Liver (tissue), 8 donors: ENCODE measurements at regions not wholly inside any gene's neighbourhood (a gene's known extent, or its start where the extent isn't known, plus 50 kb on each side); places are given as distances from the start of the nearest gene placed in this dataset.

Source experiments
- DNase-seq: peaks from one replicate; pipeline ENCODE4 v3.0.0-alpha.2; 2017; ENCODE audit warnings: low spot score
- H3K27ac ChIP-seq, 2 donors: one replicate each; pipeline ENCODE4 v1.7.0; 2013; ENCODE audit warnings: inconsistent platforms in 2 of 2, low read length in 2 of 2, control low read depth in 1 of 2, low read depth in 1 of 2, mild to moderate bottlenecking in 1 of 2
- H3K27me3 ChIP-seq, 4 donors: one replicate each; pipeline versions ENCODE4 v1.6.1 to v1.7.0; 2013; ENCODE audit warnings: low read length in 3 of 4, inconsistent platforms in 1 of 4, mild to moderate bottlenecking in 1 of 4, moderate library complexity in 1 of 4; ENCODE audit not compliant: control insufficient read depth in 4 of 4, insufficient read depth in 4 of 4
- H3K36me3 ChIP-seq, 4 donors: one replicate each; pipeline versions ENCODE4 v1.6.1 to v1.7.0; 2013; ENCODE audit warnings: low read length in 3 of 4, mild to moderate bottlenecking in 3 of 4, low read depth in 1 of 4, moderate library complexity in 1 of 4; ENCODE audit not compliant: control insufficient read depth in 4 of 4, insufficient read depth in 3 of 4
- H3K4me1 ChIP-seq, 4 donors: one replicate each; pipeline versions ENCODE4 v1.6.1 to v1.7.0; 2013; ENCODE audit warnings: low read length in 3 of 4, mild to moderate bottlenecking in 3 of 4, moderate library complexity in 1 of 4; ENCODE audit not compliant: control insufficient read depth in 4 of 4, insufficient read depth in 4 of 4
- H3K4me3 ChIP-seq, 3 donors: one replicate each; pipeline versions ENCODE4 v1.6.1 to v1.7.0; 2013; ENCODE audit warnings: low read length in 3 of 3, control low read depth in 1 of 3, low read depth in 1 of 3, mild to moderate bottlenecking in 1 of 3
- H3K9ac ChIP-seq, 2 donors: one replicate each; pipeline ENCODE4 v1.7.0; 2013; ENCODE audit warnings: low read length in 2 of 2, mild to moderate bottlenecking in 2 of 2, moderate library complexity in 2 of 2, control low read depth in 1 of 2, low read depth in 1 of 2
- H3K9me3 ChIP-seq, 4 donors: one replicate each; pipeline versions ENCODE4 v1.6.1 to v1.7.0; 2013; ENCODE audit warnings: low read length in 3 of 4; ENCODE audit not compliant: control insufficient read depth in 4 of 4
- ATF3 ChIP-seq: IDR thresholded peaks from 2 replicates; pipeline ENCODE4 v1.6.1; 2016; ENCODE audit warnings: antibody characterized with exemption
- CTCF ChIP-seq: fragments of 150-350 bp; IDR thresholded peaks from 2 replicates; pipeline ENCODE4 v1.5.1; 2017; ENCODE audit warnings: improper control_type of control experiment, low read depth, low read length; ENCODE audit not compliant: missing input control
- EGR1 ChIP-seq, 2 donors: IDR thresholded peaks; 2 replicates each; pipeline ENCODE4 v1.6.1; 2016 to 2018; ENCODE audit warnings: antibody characterized with exemption in 2 of 2, low read depth in 2 of 2
- FOXA1 ChIP-seq: IDR thresholded peaks from 2 replicates; pipeline ENCODE4 v1.6.1; 2016; ENCODE audit warnings: antibody characterized with exemption
- FOXA2 ChIP-seq: IDR thresholded peaks from 2 replicates; pipeline ENCODE4 v1.6.1; 2016; ENCODE audit warnings: antibody characterized with exemption
- GABPA ChIP-seq, 2 donors: IDR thresholded peaks in 1 of 2; conservative IDR thresholded peaks in 1 of 2; 2 replicates each; pipeline ENCODE4 v1.6.1; 2016; ENCODE audit warnings: antibody characterized with exemption in 2 of 2, mild to moderate bottlenecking in 1 of 2, moderate library complexity in 1 of 2
- HNF4A ChIP-seq, 2 donors: conservative IDR thresholded peaks; 2 replicates each; pipeline ENCODE4 v1.6.1; 2016; ENCODE audit warnings: antibody characterized with exemption in 2 of 2, mild to moderate bottlenecking in 2 of 2
- HNF4G ChIP-seq: IDR thresholded peaks from 2 replicates; pipeline ENCODE4 v1.6.1; 2016; ENCODE audit warnings: antibody characterized with exemption
- NR2F2 ChIP-seq: IDR thresholded peaks from 2 replicates; pipeline ENCODE4 v1.6.1; 2016; ENCODE audit warnings: antibody characterized with exemption
- RAD21 ChIP-seq, 2 donors: IDR thresholded peaks; 2 replicates each; pipeline ENCODE4 v1.6.1; 2016; ENCODE audit warnings: antibody characterized with exemption in 2 of 2, mild to moderate bottlenecking in 2 of 2
- RXRA ChIP-seq, 2 donors: IDR thresholded peaks; 2 replicates each; pipeline ENCODE4 v1.6.1; 2017 to 2018; ENCODE audit warnings: antibody characterized with exemption in 2 of 2, mild to moderate bottlenecking in 1 of 2
- TAF1 ChIP-seq: conservative IDR thresholded peaks from 2 replicates; pipeline ENCODE4 v1.6.1; 2016; ENCODE audit warnings: antibody characterized with exemption, mild to moderate bottlenecking
- YY1 ChIP-seq: IDR thresholded peaks from 2 replicates; pipeline ENCODE4 v1.6.1; 2016; ENCODE audit warnings: antibody characterized with exemption, mild to moderate bottlenecking
- WGBS: extraction: QIAGEN DNeasy Blood & Tissue Kit; methylation state at CpG from one replicate; pipeline ENCODE4 v1.1.7; 2013; 5-methylcytosine and 5-hydroxymethylcytosine counted together
- TF ChIP-seq, protein P1 (sequence below): IDR thresholded peaks from 2 replicates; pipeline ENCODE4 v1.6.1; 2016; ENCODE audit warnings: antibody characterized with exemption
- TF ChIP-seq, protein P2 (sequence below): IDR thresholded peaks from 2 replicates; pipeline ENCODE4 v1.6.1; 2016; ENCODE audit warnings: antibody characterized with exemption, mild to moderate bottlenecking
- TF ChIP-seq, protein P3 (sequence below): IDR thresholded peaks from 2 replicates; pipeline ENCODE4 v1.6.1; 2016; ENCODE audit warnings: antibody characterized with exemption
- donor health status: healthy.
- donor health status: healthy.
- donor health status: healthy.
- donor health status: healthy.
- donor health status: healthy.

GRCh38 chr5:45795458-45795857 lies 99.3 kb upstream of the HCN1 start:
- WGBS = 50% methylated on average over 1 of the region's 1 CpG
- no peak for DNase-seq
- H3K4me3 ChIP-seq = no peak overlapping the region

More at GRCh38 chr5:45795458-45795857, 99.3 kb upstream of the HCN1 start:
- no peak overlapping the region for H3K27ac ChIP-seq
- TF ChIP-seq NR2F2 = no peak
- TF ChIP-seq EGR1 (IDR thresholded peaks at IDR 0.05; ENCODE audit: low read depth in 2 of 2) = no peak
- no peak for TF ChIP-seq ATF3
- TF ChIP-seq HNF4A (conservative IDR thresholded peaks at IDR 0.05) = no peak
- TF ChIP-seq, protein P1, sequence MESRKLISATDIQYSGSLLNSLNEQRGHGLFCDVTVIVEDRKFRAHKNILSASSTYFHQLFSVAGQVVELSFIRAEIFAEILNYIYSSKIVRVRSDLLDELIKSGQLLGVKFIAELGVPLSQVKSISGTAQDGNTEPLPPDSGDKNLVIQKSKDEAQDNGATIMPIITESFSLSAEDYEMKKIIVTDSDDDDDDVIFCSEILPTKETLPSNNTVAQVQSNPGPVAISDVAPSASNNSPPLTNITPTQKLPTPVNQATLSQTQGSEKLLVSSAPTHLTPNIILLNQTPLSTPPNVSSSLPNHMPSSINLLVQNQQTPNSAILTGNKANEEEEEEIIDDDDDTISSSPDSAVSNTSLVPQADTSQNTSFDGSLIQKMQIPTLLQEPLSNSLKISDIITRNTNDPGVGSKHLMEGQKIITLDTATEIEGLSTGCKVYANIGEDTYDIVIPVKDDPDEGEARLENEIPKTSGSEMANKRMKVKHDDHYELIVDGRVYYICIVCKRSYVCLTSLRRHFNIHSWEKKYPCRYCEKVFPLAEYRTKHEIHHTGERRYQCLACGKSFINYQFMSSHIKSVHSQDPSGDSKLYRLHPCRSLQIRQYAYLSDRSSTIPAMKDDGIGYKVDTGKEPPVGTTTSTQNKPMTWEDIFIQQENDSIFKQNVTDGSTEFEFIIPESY = no peak
- TF ChIP-seq YY1 = no peak
- no peak for TF ChIP-seq FOXA2
- TF ChIP-seq, protein P2, sequence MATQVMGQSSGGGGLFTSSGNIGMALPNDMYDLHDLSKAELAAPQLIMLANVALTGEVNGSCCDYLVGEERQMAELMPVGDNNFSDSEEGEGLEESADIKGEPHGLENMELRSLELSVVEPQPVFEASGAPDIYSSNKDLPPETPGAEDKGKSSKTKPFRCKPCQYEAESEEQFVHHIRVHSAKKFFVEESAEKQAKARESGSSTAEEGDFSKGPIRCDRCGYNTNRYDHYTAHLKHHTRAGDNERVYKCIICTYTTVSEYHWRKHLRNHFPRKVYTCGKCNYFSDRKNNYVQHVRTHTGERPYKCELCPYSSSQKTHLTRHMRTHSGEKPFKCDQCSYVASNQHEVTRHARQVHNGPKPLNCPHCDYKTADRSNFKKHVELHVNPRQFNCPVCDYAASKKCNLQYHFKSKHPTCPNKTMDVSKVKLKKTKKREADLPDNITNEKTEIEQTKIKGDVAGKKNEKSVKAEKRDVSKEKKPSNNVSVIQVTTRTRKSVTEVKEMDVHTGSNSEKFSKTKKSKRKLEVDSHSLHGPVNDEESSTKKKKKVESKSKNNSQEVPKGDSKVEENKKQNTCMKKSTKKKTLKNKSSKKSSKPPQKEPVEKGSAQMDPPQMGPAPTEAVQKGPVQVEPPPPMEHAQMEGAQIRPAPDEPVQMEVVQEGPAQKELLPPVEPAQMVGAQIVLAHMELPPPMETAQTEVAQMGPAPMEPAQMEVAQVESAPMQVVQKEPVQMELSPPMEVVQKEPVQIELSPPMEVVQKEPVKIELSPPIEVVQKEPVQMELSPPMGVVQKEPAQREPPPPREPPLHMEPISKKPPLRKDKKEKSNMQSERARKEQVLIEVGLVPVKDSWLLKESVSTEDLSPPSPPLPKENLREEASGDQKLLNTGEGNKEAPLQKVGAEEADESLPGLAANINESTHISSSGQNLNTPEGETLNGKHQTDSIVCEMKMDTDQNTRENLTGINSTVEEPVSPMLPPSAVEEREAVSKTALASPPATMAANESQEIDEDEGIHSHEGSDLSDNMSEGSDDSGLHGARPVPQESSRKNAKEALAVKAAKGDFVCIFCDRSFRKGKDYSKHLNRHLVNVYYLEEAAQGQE = no peak
- TF ChIP-seq FOXA1 = no peak
- no peak for TF ChIP-seq HNF4G
- no peak for TF ChIP-seq GABPA (IDR thresholded peaks at IDR 0.05 in 1 of 2, conservative IDR thresholded peaks at IDR 0.05 in 1 of 2)
- TF ChIP-seq RAD21 (IDR thresholded peaks at IDR 0.05) = no peak
- no peak for TF ChIP-seq CTCF
- no peak for TF ChIP-seq TAF1
- TF ChIP-seq RXRA (IDR thresholded peaks at IDR 0.05) = no peak
- TF ChIP-seq, protein P3, sequence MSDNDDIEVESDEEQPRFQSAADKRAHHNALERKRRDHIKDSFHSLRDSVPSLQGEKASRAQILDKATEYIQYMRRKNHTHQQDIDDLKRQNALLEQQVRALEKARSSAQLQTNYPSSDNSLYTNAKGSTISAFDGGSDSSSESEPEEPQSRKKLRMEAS = no peak
- H3K27me3 ChIP-seq = no peaks in the 10 kb centered on the region
- no peak overlapping the region for H3K9ac ChIP-seq
- H3K36me3 ChIP-seq = no peaks in the 10 kb centered on the region
- peaks cover 0 to 4% (median under 1%) of the 10 kb centered on the region in 4 donors for H3K9me3 ChIP-seq
- no peaks in the 10 kb centered on the region for H3K4me1 ChIP-seq
